HCT116 (cell line): ENCODE measurements at regions not wholly inside any gene's neighbourhood (a gene's known extent, or its start where the extent isn't known, plus 50 kb on each side); places are given as distances from the start of the nearest gene placed in this dataset.

Source experiments
- ATAC-seq: fragments of 200-7000 bp; cut with Tn5 transposase; 2 replicates; pipeline ENCODE4 v1.9.1; 2020; ENCODE audit warnings: mild to moderate bottlenecking, moderate library complexity
- BruUV-seq: library from RNA; stranded (reverse); fragments of 400-500 nt; replicated peaks from 2 replicates; lab custom pipeline; 2021; lab: Mats Ljungman, UMichigan
- CTCF ChIA-PET: fragments of 300-600 bp; sonication (Branson Sonifier 250); formaldehyde crosslinking; loops from one replicate; lab custom pipeline; 2021; ENCODE audit warnings: antibody characterized with exemption; lab: Charles Lee
- POLR2A ChIA-PET: fragments of 300-600, 350-600 bp; sonication (Branson Sonifier 250); formaldehyde crosslinking; loops from one replicate; lab custom pipeline; 2021; ENCODE audit warnings: antibody characterized with exemption; lab: Charles Lee
- RAD21 ChIA-PET, 2 experiments: fragments of 300-600 bp; sonication (Branson Sonifier 250); formaldehyde crosslinking; loops; one replicate each; lab custom pipeline; 2023; ENCODE audit warnings: low total read pairs in 2 of 2; ENCODE audit not compliant: uncharacterized antibody in 2 of 2, unreplicated experiment in 2 of 2, low non-redundant PET in 1 of 2; lab: Charles Lee
- DNase-seq: peaks from one replicate; pipeline ENCODE4 v3.0.0-alpha.2; 2010; ENCODE audit warnings: low read depth, low spot score
- H2AFZ ChIP-seq: fragments of 200-600 bp; shearing (Covaris generic), sonication (generic); 2 replicates; pipeline ENCODE4 v1.6.1; 2017; ENCODE audit warnings: low read depth, mixed run types, mixed read lengths, antibody characterized with exemption, low read length; ENCODE audit not compliant: poor library complexity, severe bottlenecking
- H3K27ac ChIP-seq: 2 replicates; pipeline ENCODE4 v1.5.1; 2012; ENCODE audit warnings: low read depth, low read length
- H3K27me3 ChIP-seq: fragments of 200-600 bp; sonication (generic); 2 replicates; pipeline ENCODE4 v1.6.1; 2016; ENCODE audit warnings: mixed run types, low read length, mixed read lengths; ENCODE audit not compliant: insufficient read depth
- H3K36me3 ChIP-seq, 2 experiments: fragments of 200-500 bp in 1 of 2; fragments of 200-600 bp in 1 of 2; sonication (Bioruptor generic) in 1 of 2; sonication (generic) in 1 of 2; 2 replicates each; pipeline versions ENCODE4 v1.5.1 to v1.6.1; 2014 to 2016; ENCODE audit warnings: low read length in 2 of 2, inconsistent platforms in 1 of 2, mixed read lengths in 1 of 2, mixed run types in 1 of 2; ENCODE audit not compliant: insufficient read depth in 2 of 2, control insufficient read depth in 1 of 2
- H3K4me1 ChIP-seq, 2 experiments: fragments of 200-600 bp in 1 of 2; sonication (generic) in 1 of 2; 2 replicates each; pipeline versions ENCODE4 v1.5.1 to v1.6.1; 2012 to 2017; ENCODE audit warnings: low read length in 2 of 2, inconsistent platforms in 1 of 2, mild to moderate bottlenecking in 1 of 2, mixed read lengths in 1 of 2, mixed run types in 1 of 2, moderate library complexity in 1 of 2; ENCODE audit not compliant: insufficient read depth in 2 of 2, control insufficient read depth in 1 of 2
- H3K4me2 ChIP-seq: fragments of 200-600 bp; sonication (generic); 2 replicates; pipeline ENCODE4 v1.6.1; 2017; ENCODE audit warnings: mixed run types, low read length, mixed read lengths
- H3K4me3 ChIP-seq, 2 experiments: fragments of 200-600 bp in 1 of 2; sonication (generic) in 1 of 2; replicated peaks in 1 of 2; 2 replicates each; pipeline ENCODE4 v1.5.1; 2011 to 2016; ENCODE audit warnings: low read length in 2 of 2, control low read depth in 1 of 2, low read depth in 1 of 2, mild to moderate bottlenecking in 1 of 2, mixed read lengths in 1 of 2, mixed run types in 1 of 2
- H3K79me2 ChIP-seq: fragments of 200-600 bp; sonication (generic); 2 replicates; pipeline ENCODE4 v1.6.1; 2017; ENCODE audit warnings: mild to moderate bottlenecking, mixed run types, low read length, moderate library complexity, mixed read lengths; ENCODE audit not compliant: insufficient read depth
- H3K9ac ChIP-seq: fragments of 200-600 bp; sonication (generic); 2 replicates; pipeline ENCODE4 v1.6.1; 2016; ENCODE audit warnings: low read length, mixed read lengths
- H3K9me2 ChIP-seq: fragments of 200-600 bp; sonication (generic), shearing (Covaris generic); 2 replicates; pipeline ENCODE4 v1.6.1; 2017; ENCODE audit warnings: mixed run types, mild to moderate bottlenecking, moderate library complexity; ENCODE audit not compliant: insufficient read depth
- H3K9me3 ChIP-seq, 2 experiments: fragments of 200-500 bp in 1 of 2; fragments of 200-600 bp in 1 of 2; sonication (Bioruptor generic) in 1 of 2; sonication (generic) in 1 of 2; 2 replicates each; pipeline ENCODE4 v1.6.1; 2014 to 2017; ENCODE audit warnings: low read length in 2 of 2, mixed read lengths in 2 of 2, inconsistent platforms in 1 of 2, low read depth in 1 of 2, mild to moderate bottlenecking in 1 of 2, mixed run types in 1 of 2, moderate library complexity in 1 of 2; ENCODE audit not compliant: control insufficient read depth in 1 of 2, insufficient read depth in 1 of 2
- H4K20me1 ChIP-seq: fragments of 200-600 bp; sonication (generic), shearing (Covaris generic); 2 replicates; pipeline ENCODE4 v1.6.1; 2017; ENCODE audit warnings: mixed run types, mild to moderate bottlenecking, moderate library complexity; ENCODE audit not compliant: insufficient read depth
- FOSL1 ChIP-seq: IDR thresholded peaks from 2 replicates; pipeline ENCODE4 v1.6.1; 2012; ENCODE audit warnings: low read depth
- ZFX ChIP-seq: fragments of 450-650 bp; IDR thresholded peaks from 2 replicates; pipeline ENCODE4 v1.6.1; 2017
- ZNF274 ChIP-seq: fragments of 200-500 bp; sonication (Bioruptor generic); IDR thresholded peaks from 2 replicates; pipeline ENCODE4 v1.6.1; 2014; ENCODE audit warnings: mild to moderate bottlenecking, low read depth, low read length, inconsistent platforms
- intact Hi-C: fragments of 100-400 bp; cut with micrococcal nuclease; formaldehyde crosslinking; loops from 2 replicates; pipeline ENCODE4 v1.10.0; 2022
- TF ChIP-seq, protein P1 (sequence below): IDR thresholded peaks from 2 replicates; pipeline ENCODE4 v1.6.1; 2011; ENCODE audit warnings: mild to moderate bottlenecking, low read length, moderate library complexity; ENCODE audit not compliant: insufficient replicate concordance; ENCODE audit errors: extremely low read depth

DNA sequence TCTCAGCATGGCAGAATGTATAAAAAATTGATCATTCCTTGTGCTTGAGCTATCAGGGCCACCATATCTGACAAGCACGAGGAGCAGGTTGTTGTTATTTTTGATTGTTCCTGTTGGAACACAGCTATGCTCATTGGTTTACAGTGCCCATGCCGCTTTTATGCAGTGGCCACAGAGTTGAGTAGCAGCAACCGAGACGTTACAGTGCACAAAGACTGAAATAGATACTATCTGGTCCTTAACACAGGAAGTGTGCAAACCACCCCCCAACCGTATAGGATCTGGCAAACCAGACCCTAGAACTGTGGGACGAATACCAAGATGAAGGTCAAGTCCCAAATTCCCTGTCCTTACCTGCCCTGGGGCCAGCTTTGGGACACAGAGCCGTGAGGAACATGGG, 216.6 kb downstream of the KLF6 start:
- H3K9ac ChIP-seq, result no peak overlapping the region
- intact Hi-C loops, result no loop called here
- RAD21 ChIA-PET, result no interaction called here
- H2AFZ ChIP-seq, result no peak overlapping the region
- H3K36me3 ChIP-seq, result no peaks in the 10 kb centered on the region
- H3K79me2 ChIP-seq, result no peaks in the 10 kb centered on the region
- CTCF ChIA-PET, result no interaction called here
- BruUV-seq, result no TSS peak
- no peak for TF ChIP-seq ZNF274
- TF ChIP-seq, all 23 proteins: peak for 0
- POLR2A ChIA-PET, result no interaction called here
- Histone ChIP-seq H3K9me2 (no peaks in the 10 kb centered on the region), H3K27ac (no peak overlapping the region), H4K20me1 (no peaks in the 10 kb centered on the region), H3K4me1 (no peaks in the 10 kb centered on the region), H3K9me3 (no peaks in the 10 kb centered on the region), H3K27me3 (no peaks in the 10 kb centered on the region), H3K4me2 (no peak overlapping the region), H3K4me3 (no peak overlapping the region)
- DNase-seq (no peak), ATAC-seq (no peak)

GRCh38 chr10:3567291-3567963, 217.6 kb downstream of the KLF6 start:
- Histone ChIP-seq H3K79me2 (no peaks in the 10 kb centered on the region), H3K9me3 (no peaks in the 10 kb centered on the region), H3K4me3 (no peak overlapping the region), H3K4me1 (no peaks in the 10 kb centered on the region), H3K27me3 (no peaks in the 10 kb centered on the region), H3K4me2 (no peak overlapping the region), H2AFZ (no peak overlapping the region), H4K20me1 (no peaks in the 10 kb centered on the region), H3K9me2 (no peaks in the 10 kb centered on the region), H3K36me3 (no peaks in the 10 kb centered on the region), H3K27ac (no peak overlapping the region), H3K9ac (no peak overlapping the region)
- no TSS peak for BruUV-seq
- intact Hi-C loops, result no loop called here
- TF ChIP-seq, protein P1, sequence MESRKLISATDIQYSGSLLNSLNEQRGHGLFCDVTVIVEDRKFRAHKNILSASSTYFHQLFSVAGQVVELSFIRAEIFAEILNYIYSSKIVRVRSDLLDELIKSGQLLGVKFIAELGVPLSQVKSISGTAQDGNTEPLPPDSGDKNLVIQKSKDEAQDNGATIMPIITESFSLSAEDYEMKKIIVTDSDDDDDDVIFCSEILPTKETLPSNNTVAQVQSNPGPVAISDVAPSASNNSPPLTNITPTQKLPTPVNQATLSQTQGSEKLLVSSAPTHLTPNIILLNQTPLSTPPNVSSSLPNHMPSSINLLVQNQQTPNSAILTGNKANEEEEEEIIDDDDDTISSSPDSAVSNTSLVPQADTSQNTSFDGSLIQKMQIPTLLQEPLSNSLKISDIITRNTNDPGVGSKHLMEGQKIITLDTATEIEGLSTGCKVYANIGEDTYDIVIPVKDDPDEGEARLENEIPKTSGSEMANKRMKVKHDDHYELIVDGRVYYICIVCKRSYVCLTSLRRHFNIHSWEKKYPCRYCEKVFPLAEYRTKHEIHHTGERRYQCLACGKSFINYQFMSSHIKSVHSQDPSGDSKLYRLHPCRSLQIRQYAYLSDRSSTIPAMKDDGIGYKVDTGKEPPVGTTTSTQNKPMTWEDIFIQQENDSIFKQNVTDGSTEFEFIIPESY, result no peak
- TF ChIP-seq ZFX, result no peak
- TF ChIP-seq FOSL1, result no peak
- CTCF ChIA-PET, result no interaction called here
- POLR2A ChIA-PET, result no interaction called here
- RAD21 ChIA-PET, result no interaction called here
- DNase-seq (no peak), ATAC-seq (no peak)
